ENCODE measurements at regions not wholly inside any gene's neighbourhood (a gene's known extent, or its start where the extent isn't known, plus 50 kb on each side); places are given as distances from the start of the nearest gene placed in this dataset.

- Histone ChIP-seq H3K27me3 (ENCODE audit: insufficient read depth, low read length) (no peaks in the 10 kb centered on the region; the same call in 1 of the 2 replicates), H3K36me3 (ENCODE audit: insufficient read depth, low read length) (no peaks in the 10 kb centered on the region; the same call in 1 of the 2 replicates), H3F3A (ENCODE audit: insufficient read depth, low read length) (no peaks in the 10 kb centered on the region), H3K79me2 (ENCODE audit: insufficient read depth, low read length) (no peaks in the 10 kb centered on the region), H4K20me1 (ENCODE audit: insufficient read depth, low read length) (no peaks in the 10 kb centered on the region), H3K4me3 (ENCODE audit: low read depth, low read length, poor library complexity, severe bottlenecking) (no peak overlapping the region), H3K4me1 (ENCODE audit: insufficient read depth, low read length, severe bottlenecking) (no peaks in the 10 kb centered on the region), H3K27ac (ENCODE audit: low read depth, low read length, poor library complexity, severe bottlenecking) (no peak overlapping the region), H3K9me2 (ENCODE audit: low read depth, low read length) (no peaks in the 10 kb centered on the region), H3K4me2 (ENCODE audit: low read length) (no peak overlapping the region), H2AFZ (ENCODE audit: low read length) (no peak overlapping the region), H3K9me3 (ENCODE audit: low read length) (no peaks in the 10 kb centered on the region), H3K9ac (ENCODE audit: low read length) (no peak overlapping the region)
- no peak for TF ChIP-seq CTCF (IDR thresholded peaks at IDR 0.05; ENCODE audit: low read length)
- TF ChIP-seq EZH2 (IDR thresholded peaks at IDR 0.05; ENCODE audit: borderline replicate concordance, low read length), result no peak
Measured at GRCh38 chr2:239577935-239578334, 177.1 kb upstream of the HDAC4 start.

GRCh38 chr2:239576784-239577685, 176.2 kb upstream of the HDAC4 start:
- no peaks in the 10 kb centered on the region for H4K20me1 ChIP-seq (ENCODE audit: insufficient read depth, low read length)
- no peaks in the 10 kb centered on the region; the same call in 1 of the 2 replicates for H3K36me3 ChIP-seq (ENCODE audit: insufficient read depth, low read length)
- H3F3A ChIP-seq (ENCODE audit: insufficient read depth, low read length), result no peaks in the 10 kb centered on the region
- no peaks in the 10 kb centered on the region; the same call in 1 of the 2 replicates for H3K27me3 ChIP-seq (ENCODE audit: insufficient read depth, low read length)
- H3K4me3 ChIP-seq (ENCODE audit: low read depth, low read length, poor library complexity, severe bottlenecking), result no peak overlapping the region
- H3K9ac ChIP-seq (ENCODE audit: low read length), result no peak overlapping the region
- no peaks in the 10 kb centered on the region for H3K9me2 ChIP-seq (ENCODE audit: low read depth, low read length)
- no peak overlapping the region for H3K4me2 ChIP-seq (ENCODE audit: low read length)
- no peaks in the 10 kb centered on the region for H3K79me2 ChIP-seq (ENCODE audit: insufficient read depth, low read length)
- H3K4me1 ChIP-seq (ENCODE audit: insufficient read depth, low read length, severe bottlenecking), result no peaks in the 10 kb centered on the region
- no peak overlapping the region for H2AFZ ChIP-seq (ENCODE audit: low read length)
- TF ChIP-seq EZH2 (IDR thresholded peaks at IDR 0.05; ENCODE audit: borderline replicate concordance, low read length) (no peak), CTCF (IDR thresholded peaks at IDR 0.05; ENCODE audit: low read length) (no peak)
- no peak overlapping the region for H3K27ac ChIP-seq (ENCODE audit: low read depth, low read length, poor library complexity, severe bottlenecking)
- H3K9me3 ChIP-seq (ENCODE audit: low read length), result no peaks in the 10 kb centered on the region

- H4K20me1 ChIP-seq (ENCODE audit: insufficient read depth, low read length), result no peaks in the 10 kb centered on the region
- no peaks in the 10 kb centered on the region for H3K9me3 ChIP-seq (ENCODE audit: low read length)
- H3K79me2 ChIP-seq (ENCODE audit: insufficient read depth, low read length), result no peaks in the 10 kb centered on the region
- H3K4me2 ChIP-seq (ENCODE audit: low read length), result no peak overlapping the region
- no peak overlapping the region for H3K4me3 ChIP-seq (ENCODE audit: low read depth, low read length, poor library complexity, severe bottlenecking)
- no peaks in the 10 kb centered on the region for H3F3A ChIP-seq (ENCODE audit: insufficient read depth, low read length)
- H3K27ac ChIP-seq (ENCODE audit: low read depth, low read length, poor library complexity, severe bottlenecking), result no peak overlapping the region
- H3K9ac ChIP-seq (ENCODE audit: low read length), result no peak overlapping the region
- no peaks in the 10 kb centered on the region; the same call in 1 of the 2 replicates for H3K27me3 ChIP-seq (ENCODE audit: insufficient read depth, low read length)
- no peaks in the 10 kb centered on the region for H3K4me1 ChIP-seq (ENCODE audit: insufficient read depth, low read length, severe bottlenecking)
- H2AFZ ChIP-seq (ENCODE audit: low read length), result no peak overlapping the region
- TF ChIP-seq CTCF (IDR thresholded peaks at IDR 0.05; ENCODE audit: low read length) (no peak), EZH2 (IDR thresholded peaks at IDR 0.05; ENCODE audit: borderline replicate concordance, low read length) (no peak)
- no peaks in the 10 kb centered on the region for H3K9me2 ChIP-seq (ENCODE audit: low read depth, low read length)
- H3K36me3 ChIP-seq (ENCODE audit: insufficient read depth, low read length), result no peaks in the 10 kb centered on the region; the same call in 1 of the 2 replicates
Measured at GRCh38 chr2:239575931-239576445, 175.2 kb upstream of the HDAC4 start.

All from OCI-LY1 (cell line).